WTC11 (cell line): ENCODE measurements at regions not wholly inside any gene's neighbourhood (a gene's known extent, or its start where the extent isn't known, plus 50 kb on each side); places are given as distances from the start of the nearest gene placed in this dataset.

Experiments used
- ATAC-seq: fragments of 200-7000 bp; cut with Tn5 transposase; 2 replicates; pipeline ENCODE4 v1.10.0; 2021; ENCODE audit warnings: mild to moderate bottlenecking, moderate library complexity
- CTCF ChIA-PET: fragments of 300-600 bp; sonication (Branson Sonifier 250); formaldehyde crosslinking; loops from one replicate; lab custom pipeline; 2021; ENCODE audit warnings: antibody characterized with exemption; lab: Charles Lee
- POLR2A ChIA-PET: fragments of 350-600 bp; sonication (Branson Sonifier 250); formaldehyde crosslinking; loops from one replicate; lab custom pipeline; 2021; ENCODE audit warnings: antibody characterized with exemption; lab: Charles Lee
- DNase-seq: peaks from one replicate; pipeline ENCODE4 v3.0.0; 2021; ENCODE audit warnings: low spot score
- H3K27ac Mint-ChIP-seq: 2 replicates; pipeline ENCODE4 v1.8.0; 2021; ENCODE audit warnings: mixed read lengths
- H3K27me3 Mint-ChIP-seq: 2 replicates; pipeline ENCODE4 v1.8.0; 2021; ENCODE audit warnings: low read depth, mild to moderate bottlenecking, moderate library complexity, mixed read lengths
- H3K36me3 Mint-ChIP-seq: 2 replicates; pipeline ENCODE4 v1.8.0; 2021; ENCODE audit warnings: mixed read lengths
- H3K4me1 Mint-ChIP-seq: 2 replicates; pipeline ENCODE4 v1.8.0; 2022; ENCODE audit warnings: mixed read lengths
- H3K4me3 Mint-ChIP-seq: 2 replicates; pipeline ENCODE4 v1.8.0; 2021; ENCODE audit warnings: mild to moderate bottlenecking, moderate library complexity, mixed read lengths
- H3K9me3 Mint-ChIP-seq: 2 replicates; pipeline ENCODE4 v1.8.0; 2021; ENCODE audit warnings: mixed read lengths
- CREB1 ChIP-seq: sonication (generic); formaldehyde crosslinking; IDR thresholded peaks from 2 replicates; pipeline ENCODE4 v1.8.0; 2023; ENCODE audit warnings: mild to moderate bottlenecking, missing genetic modification reagents
- GTF2I ChIP-seq: fragments of 250-450 bp; sonication (Bioruptor Pico); conservative IDR thresholded peaks from 2 replicates; pipeline ENCODE4 v1.4.0; 2021; ENCODE audit warnings: mild to moderate bottlenecking
- MYBL2 ChIP-seq: sonication (generic); formaldehyde crosslinking; IDR thresholded peaks from 2 replicates; pipeline ENCODE4 v1.8.1; 2023; ENCODE audit warnings: mild to moderate bottlenecking, moderate library complexity, missing genetic modification reagents
- NFE2L1 ChIP-seq: sonication (generic); formaldehyde crosslinking; IDR thresholded peaks from 2 replicates; pipeline ENCODE4 v1.8.1; 2023; ENCODE audit warnings: missing genetic modification reagents
- NR3C1 ChIP-seq: sonication (generic); formaldehyde crosslinking; conservative IDR thresholded peaks from 2 replicates; pipeline ENCODE4 v1.8.1; 2023; ENCODE audit warnings: low read depth, mild to moderate bottlenecking, missing genetic modification reagents
- OVOL2 ChIP-seq: fragments of 250-450 bp; sonication (Bioruptor Pico); IDR thresholded peaks from 2 replicates; pipeline ENCODE4 v1.9.0; 2021; ENCODE audit warnings: mild to moderate bottlenecking, borderline replicate concordance
- RORB ChIP-seq: fragments of 250-450 bp; sonication (Bioruptor Pico); IDR thresholded peaks from 2 replicates; pipeline ENCODE4 v1.9.0; 2021; ENCODE audit warnings: mild to moderate bottlenecking
- SMAD4 ChIP-seq: sonication (generic); formaldehyde crosslinking; IDR thresholded peaks from 2 replicates; pipeline ENCODE4 v1.8.0; 2022; ENCODE audit warnings: mild to moderate bottlenecking, missing genetic modification reagents
- ZNF121 ChIP-seq: sonication (generic); formaldehyde crosslinking; IDR thresholded peaks from 2 replicates; pipeline ENCODE4 v1.8.0; 2023; ENCODE audit warnings: missing genetic modification reagents
- ZNF317 ChIP-seq: sonication (generic); formaldehyde crosslinking; IDR thresholded peaks from 2 replicates; pipeline ENCODE4 v1.8.1; 2023; ENCODE audit warnings: low read depth, mild to moderate bottlenecking, moderate library complexity, missing genetic modification reagents, borderline replicate concordance
- ZNF416 ChIP-seq: fragments of 250-450 bp; sonication (Bioruptor Pico); IDR thresholded peaks from 2 replicates; pipeline ENCODE4 v1.9.0; 2021; ENCODE audit warnings: mild to moderate bottlenecking, inconsistent platforms
- ZNF671 ChIP-seq: fragments of 250-450 bp; sonication (Bioruptor Pico); IDR thresholded peaks from 2 replicates; pipeline ENCODE4 v1.8.0; 2021; ENCODE audit warnings: mild to moderate bottlenecking
- TF ChIP-seq, protein P1 (sequence below): sonication (generic); formaldehyde crosslinking; IDR thresholded peaks from 2 replicates; pipeline ENCODE4 v1.8.1; 2023; ENCODE audit warnings: mild to moderate bottlenecking, missing genetic modification reagents, borderline replicate concordance
- TF ChIP-seq, protein P2 (sequence below): sonication (generic); formaldehyde crosslinking; conservative IDR thresholded peaks from 2 replicates; pipeline ENCODE4 v1.8.1; 2022; ENCODE audit warnings: mild to moderate bottlenecking, missing genetic modification reagents
- TF ChIP-seq, protein P3 (sequence below): sonication (generic); formaldehyde crosslinking; IDR thresholded peaks from 2 replicates; pipeline ENCODE4 v1.8.1; 2023; ENCODE audit warnings: mild to moderate bottlenecking, missing genetic modification reagents
- TF ChIP-seq, protein P4 (sequence below): fragments of 250-450 bp; sonication (Bioruptor Pico); conservative IDR thresholded peaks from 2 replicates; pipeline ENCODE4 v1.9.0; 2021; ENCODE audit warnings: mild to moderate bottlenecking
- TF ChIP-seq, protein P5 (sequence below): sonication (generic); formaldehyde crosslinking; IDR thresholded peaks from 2 replicates; pipeline ENCODE4 v1.8.0; 2023; ENCODE audit warnings: mild to moderate bottlenecking, missing genetic modification reagents
- TF ChIP-seq, protein P6 (sequence below): sonication (generic); formaldehyde crosslinking; IDR thresholded peaks from 2 replicates; pipeline ENCODE4 v1.8.0; 2022; ENCODE audit warnings: mild to moderate bottlenecking, missing genetic modification reagents
- TF ChIP-seq, protein P7 (sequence below): sonication (generic); formaldehyde crosslinking; IDR thresholded peaks from 2 replicates; pipeline ENCODE4 v1.8.1; 2023; ENCODE audit warnings: mild to moderate bottlenecking, missing genetic modification reagents, moderate library complexity
- TF ChIP-seq, protein P8 (sequence below): sonication (generic); formaldehyde crosslinking; IDR thresholded peaks from 2 replicates; pipeline ENCODE4 v1.8.0; 2022; ENCODE audit warnings: mild to moderate bottlenecking, missing genetic modification reagents

DNA sequence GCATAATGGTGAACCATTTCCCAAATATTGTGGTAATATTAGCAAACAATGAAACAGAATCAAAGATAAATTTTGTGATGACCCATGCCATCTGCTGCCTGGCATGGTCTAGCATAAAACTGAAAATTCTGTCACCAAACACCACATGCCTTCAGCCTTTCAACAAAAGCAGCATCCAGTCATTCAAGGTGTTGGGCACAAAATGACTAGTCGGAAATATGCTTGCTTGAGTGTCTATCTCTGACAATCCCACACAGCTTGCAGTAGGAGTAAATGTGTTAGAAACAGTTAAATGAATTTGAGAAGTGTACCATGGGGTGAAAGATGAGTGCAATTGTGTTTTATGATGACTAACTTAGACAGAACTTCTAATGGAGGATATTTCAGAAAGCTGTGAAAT, 61.7 kb upstream of the CDIN1 start:
- Mint-ChIP-seq H3K36me3 (no peaks in the 10 kb centered on the region), H3K27ac (no peak overlapping the region), H3K4me1 (peaks cover 22% of the 10 kb centered on the region), H3K27me3 (no peaks in the 10 kb centered on the region), H3K4me3 (no peak overlapping the region), H3K9me3 (no peaks in the 10 kb centered on the region)
- no peak for DNase-seq
- ChIA-PET CTCF (no interaction called here), POLR2A (no interaction called here)
- TF ChIP-seq NR3C1 (no peak), CREB1 (CRISPR knock-in tag) (no peak), NFE2L1 (CRISPR knock-in tag) (no peak), SMAD4 (CRISPR knock-in tag) (no peak), ZNF416 (no peak), ZNF317 (CRISPR knock-in tag) (no peak), GTF2I (CRISPR knock-in tag) (no peak), RORB (CRISPR knock-in tag) (no peak), ZNF671 (CRISPR knock-in tag) (no peak), ZNF121 (CRISPR knock-in tag) (no peak), MYBL2 (CRISPR knock-in tag) (no peak), OVOL2 (CRISPR knock-in tag) (no peak)
- TF ChIP-seq, protein P1, sequence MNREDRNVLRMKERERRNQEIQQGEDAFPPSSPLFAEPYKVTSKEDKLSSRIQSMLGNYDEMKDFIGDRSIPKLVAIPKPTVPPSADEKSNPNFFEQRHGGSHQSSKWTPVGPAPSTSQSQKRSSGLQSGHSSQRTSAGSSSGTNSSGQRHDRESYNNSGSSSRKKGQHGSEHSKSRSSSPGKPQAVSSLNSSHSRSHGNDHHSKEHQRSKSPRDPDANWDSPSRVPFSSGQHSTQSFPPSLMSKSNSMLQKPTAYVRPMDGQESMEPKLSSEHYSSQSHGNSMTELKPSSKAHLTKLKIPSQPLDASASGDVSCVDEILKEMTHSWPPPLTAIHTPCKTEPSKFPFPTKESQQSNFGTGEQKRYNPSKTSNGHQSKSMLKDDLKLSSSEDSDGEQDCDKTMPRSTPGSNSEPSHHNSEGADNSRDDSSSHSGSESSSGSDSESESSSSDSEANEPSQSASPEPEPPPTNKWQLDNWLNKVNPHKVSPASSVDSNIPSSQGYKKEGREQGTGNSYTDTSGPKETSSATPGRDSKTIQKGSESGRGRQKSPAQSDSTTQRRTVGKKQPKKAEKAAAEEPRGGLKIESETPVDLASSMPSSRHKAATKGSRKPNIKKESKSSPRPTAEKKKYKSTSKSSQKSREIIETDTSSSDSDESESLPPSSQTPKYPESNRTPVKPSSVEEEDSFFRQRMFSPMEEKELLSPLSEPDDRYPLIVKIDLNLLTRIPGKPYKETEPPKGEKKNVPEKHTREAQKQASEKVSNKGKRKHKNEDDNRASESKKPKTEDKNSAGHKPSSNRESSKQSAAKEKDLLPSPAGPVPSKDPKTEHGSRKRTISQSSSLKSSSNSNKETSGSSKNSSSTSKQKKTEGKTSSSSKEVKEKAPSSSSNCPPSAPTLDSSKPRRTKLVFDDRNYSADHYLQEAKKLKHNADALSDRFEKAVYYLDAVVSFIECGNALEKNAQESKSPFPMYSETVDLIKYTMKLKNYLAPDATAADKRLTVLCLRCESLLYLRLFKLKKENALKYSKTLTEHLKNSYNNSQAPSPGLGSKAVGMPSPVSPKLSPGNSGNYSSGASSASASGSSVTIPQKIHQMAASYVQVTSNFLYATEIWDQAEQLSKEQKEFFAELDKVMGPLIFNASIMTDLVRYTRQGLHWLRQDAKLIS (CRISPR knock-in tag): no peak
- TF ChIP-seq, protein P2, sequence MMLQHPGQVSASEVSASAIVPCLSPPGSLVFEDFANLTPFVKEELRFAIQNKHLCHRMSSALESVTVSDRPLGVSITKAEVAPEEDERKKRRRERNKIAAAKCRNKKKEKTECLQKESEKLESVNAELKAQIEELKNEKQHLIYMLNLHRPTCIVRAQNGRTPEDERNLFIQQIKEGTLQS (CRISPR knock-in tag): no peak
- TF ChIP-seq, protein P3, sequence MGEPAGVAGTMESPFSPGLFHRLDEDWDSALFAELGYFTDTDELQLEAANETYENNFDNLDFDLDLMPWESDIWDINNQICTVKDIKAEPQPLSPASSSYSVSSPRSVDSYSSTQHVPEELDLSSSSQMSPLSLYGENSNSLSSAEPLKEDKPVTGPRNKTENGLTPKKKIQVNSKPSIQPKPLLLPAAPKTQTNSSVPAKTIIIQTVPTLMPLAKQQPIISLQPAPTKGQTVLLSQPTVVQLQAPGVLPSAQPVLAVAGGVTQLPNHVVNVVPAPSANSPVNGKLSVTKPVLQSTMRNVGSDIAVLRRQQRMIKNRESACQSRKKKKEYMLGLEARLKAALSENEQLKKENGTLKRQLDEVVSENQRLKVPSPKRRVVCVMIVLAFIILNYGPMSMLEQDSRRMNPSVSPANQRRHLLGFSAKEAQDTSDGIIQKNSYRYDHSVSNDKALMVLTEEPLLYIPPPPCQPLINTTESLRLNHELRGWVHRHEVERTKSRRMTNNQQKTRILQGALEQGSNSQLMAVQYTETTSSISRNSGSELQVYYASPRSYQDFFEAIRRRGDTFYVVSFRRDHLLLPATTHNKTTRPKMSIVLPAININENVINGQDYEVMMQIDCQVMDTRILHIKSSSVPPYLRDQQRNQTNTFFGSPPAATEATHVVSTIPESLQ (CRISPR knock-in tag): no peak
- TF ChIP-seq, protein P4, sequence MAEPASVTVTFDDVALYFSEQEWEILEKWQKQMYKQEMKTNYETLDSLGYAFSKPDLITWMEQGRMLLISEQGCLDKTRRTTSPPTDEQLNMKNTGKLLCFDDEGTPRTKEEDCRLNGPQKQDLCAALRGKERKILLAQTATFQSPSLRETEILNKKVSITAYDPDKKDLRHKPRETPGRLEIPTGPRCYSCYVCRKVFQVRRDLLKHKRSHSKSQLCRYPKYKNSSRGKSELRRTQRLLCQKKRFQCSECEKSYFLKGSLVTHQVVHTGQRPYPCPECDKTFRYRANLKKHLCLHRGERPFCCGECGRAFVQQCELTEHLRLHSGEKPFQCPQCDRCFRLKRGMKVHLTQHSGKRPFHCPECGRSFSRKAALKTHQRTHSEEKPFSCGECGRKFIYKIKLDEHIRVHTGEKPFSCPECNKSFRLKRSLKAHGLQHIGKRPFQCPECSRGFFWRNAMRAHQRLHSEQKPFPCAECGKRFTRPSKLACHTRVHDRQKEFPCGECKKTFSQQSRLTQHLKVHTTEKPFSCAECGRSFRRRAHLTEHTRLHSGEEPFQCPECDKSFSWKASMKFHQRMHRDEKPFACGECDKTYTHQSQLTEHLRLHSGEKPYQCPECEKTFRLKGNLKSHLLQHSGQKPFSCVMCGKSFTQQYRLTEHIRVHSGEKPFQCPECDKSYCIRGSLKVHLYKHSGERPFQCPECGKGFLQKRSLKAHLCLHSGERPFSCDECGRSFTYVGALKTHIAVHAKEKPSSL (CRISPR knock-in tag): no peak
- TF ChIP-seq, protein P5, sequence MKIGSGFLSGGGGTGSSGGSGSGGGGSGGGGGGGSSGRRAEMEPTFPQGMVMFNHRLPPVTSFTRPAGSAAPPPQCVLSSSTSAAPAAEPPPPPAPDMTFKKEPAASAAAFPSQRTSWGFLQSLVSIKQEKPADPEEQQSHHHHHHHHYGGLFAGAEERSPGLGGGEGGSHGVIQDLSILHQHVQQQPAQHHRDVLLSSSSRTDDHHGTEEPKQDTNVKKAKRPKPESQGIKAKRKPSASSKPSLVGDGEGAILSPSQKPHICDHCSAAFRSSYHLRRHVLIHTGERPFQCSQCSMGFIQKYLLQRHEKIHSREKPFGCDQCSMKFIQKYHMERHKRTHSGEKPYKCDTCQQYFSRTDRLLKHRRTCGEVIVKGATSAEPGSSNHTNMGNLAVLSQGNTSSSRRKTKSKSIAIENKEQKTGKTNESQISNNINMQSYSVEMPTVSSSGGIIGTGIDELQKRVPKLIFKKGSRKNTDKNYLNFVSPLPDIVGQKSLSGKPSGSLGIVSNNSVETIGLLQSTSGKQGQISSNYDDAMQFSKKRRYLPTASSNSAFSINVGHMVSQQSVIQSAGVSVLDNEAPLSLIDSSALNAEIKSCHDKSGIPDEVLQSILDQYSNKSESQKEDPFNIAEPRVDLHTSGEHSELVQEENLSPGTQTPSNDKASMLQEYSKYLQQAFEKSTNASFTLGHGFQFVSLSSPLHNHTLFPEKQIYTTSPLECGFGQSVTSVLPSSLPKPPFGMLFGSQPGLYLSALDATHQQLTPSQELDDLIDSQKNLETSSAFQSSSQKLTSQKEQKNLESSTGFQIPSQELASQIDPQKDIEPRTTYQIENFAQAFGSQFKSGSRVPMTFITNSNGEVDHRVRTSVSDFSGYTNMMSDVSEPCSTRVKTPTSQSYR (CRISPR knock-in tag): no peak
- TF ChIP-seq, protein P6, sequence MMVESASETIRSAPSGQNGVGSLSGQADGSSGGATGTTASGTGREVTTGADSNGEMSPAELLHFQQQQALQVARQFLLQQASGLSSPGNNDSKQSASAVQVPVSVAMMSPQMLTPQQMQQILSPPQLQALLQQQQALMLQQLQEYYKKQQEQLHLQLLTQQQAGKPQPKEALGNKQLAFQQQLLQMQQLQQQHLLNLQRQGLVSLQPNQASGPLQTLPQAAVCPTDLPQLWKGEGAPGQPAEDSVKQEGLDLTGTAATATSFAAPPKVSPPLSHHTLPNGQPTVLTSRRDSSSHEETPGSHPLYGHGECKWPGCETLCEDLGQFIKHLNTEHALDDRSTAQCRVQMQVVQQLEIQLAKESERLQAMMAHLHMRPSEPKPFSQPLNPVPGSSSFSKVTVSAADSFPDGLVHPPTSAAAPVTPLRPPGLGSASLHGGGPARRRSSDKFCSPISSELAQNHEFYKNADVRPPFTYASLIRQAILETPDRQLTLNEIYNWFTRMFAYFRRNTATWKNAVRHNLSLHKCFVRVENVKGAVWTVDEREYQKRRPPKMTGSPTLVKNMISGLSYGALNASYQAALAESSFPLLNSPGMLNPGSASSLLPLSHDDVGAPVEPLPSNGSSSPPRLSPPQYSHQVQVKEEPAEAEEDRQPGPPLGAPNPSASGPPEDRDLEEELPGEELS (CRISPR knock-in tag): no peak
- TF ChIP-seq, protein P7, sequence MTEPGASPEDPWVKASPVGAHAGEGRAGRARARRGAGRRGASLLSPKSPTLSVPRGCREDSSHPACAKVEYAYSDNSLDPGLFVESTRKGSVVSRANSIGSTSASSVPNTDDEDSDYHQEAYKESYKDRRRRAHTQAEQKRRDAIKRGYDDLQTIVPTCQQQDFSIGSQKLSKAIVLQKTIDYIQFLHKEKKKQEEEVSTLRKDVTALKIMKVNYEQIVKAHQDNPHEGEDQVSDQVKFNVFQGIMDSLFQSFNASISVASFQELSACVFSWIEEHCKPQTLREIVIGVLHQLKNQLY (CRISPR knock-in tag): no peak
- TF ChIP-seq, protein P8, sequence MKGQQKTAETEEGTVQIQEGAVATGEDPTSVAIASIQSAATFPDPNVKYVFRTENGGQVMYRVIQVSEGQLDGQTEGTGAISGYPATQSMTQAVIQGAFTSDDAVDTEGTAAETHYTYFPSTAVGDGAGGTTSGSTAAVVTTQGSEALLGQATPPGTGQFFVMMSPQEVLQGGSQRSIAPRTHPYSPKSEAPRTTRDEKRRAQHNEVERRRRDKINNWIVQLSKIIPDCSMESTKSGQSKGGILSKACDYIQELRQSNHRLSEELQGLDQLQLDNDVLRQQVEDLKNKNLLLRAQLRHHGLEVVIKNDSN (CRISPR knock-in tag): no peak
- ATAC-seq: no peak
